Thymus (tissue), 11 donors: ENCODE measurements at regions not wholly inside any gene's neighbourhood (a gene's known extent, or its start where the extent isn't known, plus 50 kb on each side); places are given as distances from the start of the nearest gene placed in this dataset.

ENCODE experiments used
- DNase-seq, 9 donors: peaks; one replicate each; pipeline ENCODE4 v3.0.0-alpha.2; 2013; ENCODE audit warnings: low spot score in 9 of 9, low read depth in 6 of 9, missing footprints in 1 of 9
- H3K27ac ChIP-seq, 2 donors: one replicate each; pipeline ENCODE4 v1.5.1; 2013; ENCODE audit warnings: control low read depth in 1 of 2, low read depth in 1 of 2, low read length in 1 of 2, mild to moderate bottlenecking in 1 of 2, moderate library complexity in 1 of 2
- H3K27me3 ChIP-seq, 2 donors: one replicate each; pipeline ENCODE4 v1.5.1; 2013; ENCODE audit warnings: low read length in 1 of 2; ENCODE audit not compliant: control insufficient read depth in 2 of 2, insufficient read depth in 1 of 2
- H3K36me3 ChIP-seq, 2 donors: one replicate each; pipeline ENCODE4 v1.5.1; 2013; ENCODE audit warnings: low read length in 1 of 2, mild to moderate bottlenecking in 1 of 2, moderate library complexity in 1 of 2; ENCODE audit not compliant: control insufficient read depth in 2 of 2, insufficient read depth in 2 of 2
- H3K4me1 ChIP-seq, 2 donors: one replicate each; pipeline ENCODE4 v1.5.1; 2013; ENCODE audit warnings: low read length in 2 of 2; ENCODE audit not compliant: control insufficient read depth in 2 of 2, insufficient read depth in 2 of 2
- H3K4me3 ChIP-seq, 2 donors: one replicate each; pipeline ENCODE4 v1.5.1; 2013; ENCODE audit warnings: low read length in 2 of 2, control low read depth in 1 of 2, mild to moderate bottlenecking in 1 of 2
- H3K9me3 ChIP-seq, 2 donors: one replicate each; pipeline ENCODE4 v1.5.1; 2013; ENCODE audit warnings: low read length in 1 of 2, mild to moderate bottlenecking in 1 of 2; ENCODE audit not compliant: control insufficient read depth in 2 of 2, insufficient read depth in 1 of 2
- WGBS: extraction: QIAGEN DNeasy Blood & Tissue Kit; methylation state at CpG from one replicate; pipeline ENCODE4 v1.1.7; 2013; 5-methylcytosine and 5-hydroxymethylcytosine counted together
- donor health status: healthy.

DNA sequence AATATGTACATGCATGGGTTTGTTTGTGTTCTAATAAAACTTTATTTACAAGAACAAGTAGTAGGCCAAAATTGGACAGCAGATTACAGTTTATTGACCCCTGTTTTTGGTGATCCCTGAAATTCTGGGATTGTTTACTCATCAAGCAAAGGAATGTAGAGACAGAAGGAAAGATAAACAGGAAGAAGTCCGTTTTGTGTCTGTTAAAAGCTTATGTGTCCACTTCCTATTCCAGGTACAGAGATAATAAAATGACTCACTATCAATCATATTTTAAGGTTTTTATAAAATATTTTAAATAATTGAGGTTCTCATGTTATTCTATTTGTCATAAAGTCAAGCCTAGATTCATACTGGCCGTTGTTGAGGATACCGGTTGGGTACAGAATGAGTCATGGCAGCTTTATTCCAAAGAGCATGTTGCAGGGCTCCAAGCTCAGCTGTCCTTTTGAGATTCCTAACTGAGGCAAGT, 214.9 kb upstream of the DAB2 start:
- Histone ChIP-seq H3K27ac (no peak overlapping the region), H3K4me3 (no peak overlapping the region), H3K9me3 (no peaks in the 10 kb centered on the region), H3K36me3 (no peaks in the 10 kb centered on the region), H3K4me1 (no peaks in the 10 kb centered on the region), H3K27me3 (no peaks in the 10 kb centered on the region)
- DNase-seq, result no peak
- WGBS, result 90% methylated on average over 3 of the region's 3 CpGs

DNA sequence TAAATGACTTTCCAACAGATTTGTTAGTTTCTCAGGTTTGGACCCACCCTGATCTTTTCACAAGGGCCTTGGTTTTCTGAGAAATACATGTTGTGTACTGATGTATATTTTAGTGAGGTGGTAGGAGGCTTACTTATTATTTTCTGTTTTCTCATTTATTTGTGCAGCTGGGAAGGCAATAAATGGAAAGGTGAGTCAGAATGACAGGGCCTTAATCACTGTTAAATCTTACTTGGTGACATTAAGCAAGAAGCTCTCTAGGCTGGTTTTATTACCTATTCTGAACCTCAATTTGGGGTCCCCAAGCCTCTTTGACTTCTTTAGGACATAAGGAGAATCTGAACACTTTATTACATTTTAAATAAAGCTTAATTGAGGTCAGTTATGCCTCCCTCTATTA, 214.0 kb upstream of the DAB2 start:
- H3K4me3 ChIP-seq, result no peak overlapping the region
- H3K27ac ChIP-seq, result no peak overlapping the region
- H3K36me3 ChIP-seq, result no peaks in the 10 kb centered on the region
- no peak for DNase-seq
- H3K27me3 ChIP-seq, result no peaks in the 10 kb centered on the region
- no peaks in the 10 kb centered on the region for H3K9me3 ChIP-seq
- H3K4me1 ChIP-seq, result no peaks in the 10 kb centered on the region

DNA sequence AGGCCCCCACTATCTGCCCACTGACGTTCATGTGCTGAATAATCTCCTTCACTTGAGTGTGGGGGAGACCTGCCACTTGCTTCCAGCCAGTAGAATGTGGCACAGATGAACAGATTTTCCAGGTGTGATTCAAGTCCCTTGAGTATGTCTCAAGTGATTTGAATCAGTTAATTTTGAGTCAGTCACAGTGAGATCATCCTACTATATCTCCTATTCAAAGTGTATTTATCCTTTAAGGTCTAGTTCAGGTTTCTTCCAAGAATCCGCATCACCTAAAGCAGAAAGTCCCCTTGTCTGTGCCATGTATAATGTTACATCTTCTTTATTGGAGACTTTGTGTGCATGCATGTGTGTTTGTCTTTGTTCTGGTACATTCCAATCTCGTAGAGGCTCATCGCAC, 208.3 kb upstream of the DAB2 start:
- DNase-seq, result no peak
- WGBS, result 90% methylated on average over 4 of the region's 4 CpGs
- Histone ChIP-seq H3K27ac (no peak overlapping the region), H3K4me3 (no peak overlapping the region), H3K4me1 (no peaks in the 10 kb centered on the region), H3K9me3 (no peaks in the 10 kb centered on the region), H3K27me3 (no peaks in the 10 kb centered on the region), H3K36me3 (no peaks in the 10 kb centered on the region)

DNA sequence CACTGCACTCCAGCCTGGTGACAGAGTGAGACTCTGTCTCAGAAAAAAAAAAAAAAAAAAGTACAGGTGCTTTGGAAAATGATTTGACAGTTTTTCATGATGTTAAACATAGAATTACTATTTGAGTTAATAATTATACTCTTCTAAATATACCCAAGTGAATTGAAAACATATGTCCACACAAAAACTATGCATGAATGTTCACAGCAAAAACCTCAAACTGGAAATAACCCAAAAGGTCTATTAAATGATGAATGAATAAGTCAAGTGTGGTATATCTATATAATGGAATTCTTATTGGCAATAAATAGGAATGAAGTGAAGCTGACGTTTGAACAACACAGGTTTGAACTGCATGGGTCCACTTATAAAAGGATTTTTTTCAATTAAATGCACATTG, 207.2 kb upstream of the DAB2 start:
- no peaks in the 10 kb centered on the region for H3K27me3 ChIP-seq
- H3K4me1 ChIP-seq, result no peaks in the 10 kb centered on the region
- WGBS, result 95% methylated on average over 1 of the region's 1 CpG
- no peak overlapping the region for H3K27ac ChIP-seq
- no peak overlapping the region for H3K4me3 ChIP-seq
- no peak for DNase-seq
- H3K9me3 ChIP-seq, result no peaks in the 10 kb centered on the region
- H3K36me3 ChIP-seq, result no peaks in the 10 kb centered on the region

DNA sequence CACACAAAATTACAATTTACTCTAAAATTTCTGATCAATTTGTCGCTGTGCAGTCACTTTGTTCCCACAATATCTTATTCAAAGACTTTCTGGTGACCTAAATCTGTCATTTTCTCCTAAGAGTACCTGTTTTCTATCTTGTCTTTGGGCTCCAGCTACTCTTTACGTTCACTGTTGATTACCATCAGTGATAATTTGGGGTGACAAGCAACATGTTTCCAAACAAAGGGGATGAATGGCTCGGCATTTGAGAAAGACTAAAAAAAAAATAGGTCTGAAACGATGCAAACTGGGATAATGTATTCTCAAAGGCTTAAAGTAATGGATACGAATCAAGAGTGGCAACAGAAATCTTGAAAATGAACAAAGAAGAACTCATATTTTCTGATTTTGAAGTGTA, 205.2 kb upstream of the DAB2 start:
- no peaks in the 10 kb centered on the region for H3K9me3 ChIP-seq
- DNase-seq, result no peak
- H3K4me3 ChIP-seq, result no peak overlapping the region
- no peaks in the 10 kb centered on the region for H3K36me3 ChIP-seq
- WGBS, result 93% methylated on average over 5 of the region's 5 CpGs
- no peaks in the 10 kb centered on the region for H3K27me3 ChIP-seq
- H3K4me1 ChIP-seq, result no peaks in the 10 kb centered on the region
- no peak overlapping the region for H3K27ac ChIP-seq

DNA sequence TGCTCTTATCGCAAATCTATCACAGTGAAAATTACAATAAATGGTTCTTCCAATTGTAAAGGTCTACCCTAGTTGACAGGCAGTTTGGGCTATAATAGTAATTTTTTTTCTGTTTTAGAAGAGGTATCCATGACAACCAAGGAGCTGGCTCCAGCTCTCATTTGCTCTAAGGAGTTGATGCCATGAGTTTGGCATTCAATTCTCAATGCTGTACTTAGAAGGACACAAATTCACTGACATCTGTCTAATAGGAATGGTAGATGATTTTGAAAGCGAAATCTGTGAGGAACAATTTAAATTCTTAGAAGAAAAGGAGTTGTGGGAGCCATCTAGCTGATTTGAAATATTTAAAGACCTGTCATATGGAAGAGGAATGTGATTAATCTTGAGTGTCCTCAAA, 203.6 kb upstream of the DAB2 start:
- Histone ChIP-seq H3K27ac (no peak overlapping the region), H3K4me1 (no peaks in the 10 kb centered on the region), H3K27me3 (no peaks in the 10 kb centered on the region), H3K4me3 (no peak overlapping the region), H3K9me3 (no peaks in the 10 kb centered on the region), H3K36me3 (no peaks in the 10 kb centered on the region)
- WGBS, result 92% methylated on average over 2 of the region's 2 CpGs
- DNase-seq, result no peak

DNA sequence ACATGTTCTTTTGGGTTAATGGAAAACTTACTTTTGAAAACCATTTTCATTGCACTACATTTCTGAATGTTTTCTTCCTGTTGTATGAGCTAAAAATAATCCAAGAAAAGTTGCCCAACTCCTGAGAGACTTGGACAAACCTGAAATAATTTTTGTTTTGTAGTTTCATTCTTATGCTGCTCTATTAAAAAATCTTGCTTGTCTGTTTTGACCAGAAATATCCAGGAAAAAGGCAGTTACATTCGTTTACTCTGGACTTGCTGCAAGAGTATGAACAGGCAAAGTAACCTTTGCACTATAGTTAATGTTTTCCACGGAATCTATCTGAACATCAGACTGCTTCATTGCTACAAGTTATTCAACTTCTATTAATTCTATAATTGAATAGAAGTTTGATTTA, 200.1 kb upstream of the DAB2 start:
- H3K36me3 ChIP-seq, result no peaks in the 10 kb centered on the region
- no peaks in the 10 kb centered on the region for H3K9me3 ChIP-seq
- 85% methylated on average over 2 of the region's 2 CpGs for WGBS
- H3K27ac ChIP-seq, result no peak overlapping the region
- no peak for DNase-seq
- no peaks in the 10 kb centered on the region for H3K27me3 ChIP-seq
- no peaks in the 10 kb centered on the region for H3K4me1 ChIP-seq
- no peak overlapping the region for H3K4me3 ChIP-seq

DNA sequence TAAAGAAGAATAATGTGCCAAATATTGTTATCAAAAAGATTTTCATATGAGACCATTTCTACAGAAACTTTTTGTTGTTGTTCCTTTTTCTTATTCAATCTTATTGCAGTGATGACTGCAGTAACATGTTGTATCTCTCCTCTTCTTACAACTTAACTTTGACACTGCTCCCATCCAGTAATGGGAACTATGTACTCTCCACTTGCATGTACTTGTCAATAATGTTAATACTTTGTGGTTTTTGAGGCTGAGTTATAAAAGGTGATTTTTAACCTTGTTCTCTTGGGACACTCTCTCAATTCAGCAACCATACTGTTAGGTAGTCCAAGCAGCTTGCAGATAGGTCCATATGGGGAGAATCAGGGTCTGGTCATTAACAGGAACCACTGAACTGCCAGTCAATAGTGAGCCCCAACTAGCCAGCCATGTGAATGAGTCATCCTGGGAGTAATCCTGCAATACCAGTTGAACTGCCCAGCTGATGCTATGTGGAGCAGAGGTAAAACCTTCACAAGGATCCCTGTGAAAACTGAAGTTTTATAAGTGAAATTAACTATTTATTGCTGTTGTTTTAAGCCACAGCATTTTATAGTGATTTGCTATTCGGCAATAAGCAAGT, 199.6 kb upstream of the DAB2 start:
- no peak for DNase-seq
- Histone ChIP-seq H3K4me1 (no peaks in the 10 kb centered on the region), H3K4me3 (no peak overlapping the region), H3K9me3 (no peaks in the 10 kb centered on the region), H3K36me3 (no peaks in the 10 kb centered on the region), H3K27me3 (no peaks in the 10 kb centered on the region), H3K27ac (no peak overlapping the region)
- WGBS, result 91% methylated on average over 1 of the region's 1 CpG

DNA sequence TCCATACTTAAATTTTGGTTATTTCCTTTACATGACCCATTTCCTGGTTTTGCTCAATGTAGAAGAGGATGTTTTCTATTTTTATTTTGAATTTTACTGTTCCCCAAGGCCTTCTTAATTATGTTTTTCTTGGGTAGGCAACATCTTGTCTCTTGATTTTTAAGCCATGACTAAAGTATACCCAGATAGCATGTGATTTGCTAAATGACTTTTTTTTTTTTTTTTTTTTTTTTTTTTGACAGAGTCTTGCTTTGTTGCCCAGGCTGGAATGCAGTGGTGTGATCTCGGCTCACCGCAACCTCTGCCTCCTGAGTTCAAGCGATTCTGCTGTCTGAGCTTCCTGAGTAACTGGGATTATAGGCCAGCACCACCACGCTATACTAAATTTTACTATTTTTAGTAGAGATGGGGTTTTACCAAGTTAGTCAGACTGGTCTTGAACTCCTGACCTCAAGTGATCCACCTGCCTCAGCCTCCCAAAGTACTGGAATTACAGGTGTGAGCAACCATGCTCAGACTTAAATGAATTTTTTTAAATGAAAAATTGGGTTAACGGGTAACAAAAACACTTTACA, 198.6 kb upstream of the DAB2 start:
- H3K36me3 ChIP-seq, result no peaks in the 10 kb centered on the region
- WGBS, result 97% methylated on average over 5 of the region's 5 CpGs
- no peak overlapping the region for H3K4me3 ChIP-seq
- H3K9me3 ChIP-seq, result no peaks in the 10 kb centered on the region
- no peaks in the 10 kb centered on the region for H3K4me1 ChIP-seq
- no peak overlapping the region for H3K27ac ChIP-seq
- H3K27me3 ChIP-seq, result no peaks in the 10 kb centered on the region
- no peak for DNase-seq
